ENCODE measurements at regions not wholly inside any gene's neighbourhood (a gene's known extent, or its start where the extent isn't known, plus 50 kb on each side); places are given as distances from the start of the nearest gene placed in this dataset.

- no peak for DNase-seq (ENCODE audit: insufficient read length, low spot score)
- FAIRE-seq: no peak
- no peak for TF ChIP-seq CTCF (IDR thresholded peaks at IDR 0.05; ENCODE audit: insufficient read depth, missing control alignments)
These were observed 116.8 kb upstream of the TMPRSS2 start for GRCh38 chr21:41624674-41625310.

- DNase-seq (ENCODE audit: insufficient read length, low spot score): no peak
- no peak for FAIRE-seq
- no peak for TF ChIP-seq CTCF (IDR thresholded peaks at IDR 0.05; ENCODE audit: insufficient read depth, missing control alignments)
These were observed 116.0 kb upstream of the TMPRSS2 start for GRCh38 chr21:41623945-41624344.

GRCh38 chr21:41622831-41623548 lies 115.0 kb upstream of the TMPRSS2 start:
- no peak for TF ChIP-seq CTCF (IDR thresholded peaks at IDR 0.05; ENCODE audit: insufficient read depth, missing control alignments)
- FAIRE-seq: no peak
- no peak for DNase-seq (ENCODE audit: insufficient read length, low spot score)

GRCh38 chr21:41622201-41622600 lies 114.2 kb upstream of the TMPRSS2 start:
- DNase-seq (ENCODE audit: insufficient read length, low spot score): no peak
- no peak for FAIRE-seq
- TF ChIP-seq CTCF (IDR thresholded peaks at IDR 0.05; ENCODE audit: insufficient read depth, missing control alignments): no peak

- DNase-seq (ENCODE audit: insufficient read length, low spot score): no peak
- FAIRE-seq: no peak
- TF ChIP-seq CTCF (IDR thresholded peaks at IDR 0.05; ENCODE audit: insufficient read depth, missing control alignments): no peak
These were observed 113.6 kb upstream of the TMPRSS2 start for GRCh38 chr21:41621513-41621912.

GRCh38 chr21:41620982-41621381 lies 113.0 kb upstream of the TMPRSS2 start:
- TF ChIP-seq CTCF (IDR thresholded peaks at IDR 0.05; ENCODE audit: insufficient read depth, missing control alignments): no peak
- no peak for FAIRE-seq
- DNase-seq (ENCODE audit: insufficient read length, low spot score): no peak

GRCh38 chr21:41620541-41620940 lies 112.6 kb upstream of the TMPRSS2 start:
- TF ChIP-seq CTCF (IDR thresholded peaks at IDR 0.05; ENCODE audit: insufficient read depth, missing control alignments): no peak
- FAIRE-seq (no peak), DNase-seq (ENCODE audit: insufficient read length, low spot score) (no peak)

Data from D721Med (cell line).